Liver (tissue), 8 donors: ENCODE measurements at regions not wholly inside any gene's neighbourhood (a gene's known extent, or its start where the extent isn't known, plus 50 kb on each side); places are given as distances from the start of the nearest gene placed in this dataset.

Experiments used
- DNase-seq: peaks from one replicate; pipeline ENCODE4 v3.0.0-alpha.2; 2017; ENCODE audit warnings: low spot score
- H3K27ac ChIP-seq, 2 donors: one replicate each; pipeline ENCODE4 v1.7.0; 2013; ENCODE audit warnings: inconsistent platforms in 2 of 2, low read length in 2 of 2, control low read depth in 1 of 2, low read depth in 1 of 2, mild to moderate bottlenecking in 1 of 2
- H3K27me3 ChIP-seq, 4 donors: one replicate each; pipeline versions ENCODE4 v1.6.1 to v1.7.0; 2013; ENCODE audit warnings: low read length in 3 of 4, inconsistent platforms in 1 of 4, mild to moderate bottlenecking in 1 of 4, moderate library complexity in 1 of 4; ENCODE audit not compliant: control insufficient read depth in 4 of 4, insufficient read depth in 4 of 4
- H3K36me3 ChIP-seq, 4 donors: one replicate each; pipeline versions ENCODE4 v1.6.1 to v1.7.0; 2013; ENCODE audit warnings: low read length in 3 of 4, mild to moderate bottlenecking in 3 of 4, low read depth in 1 of 4, moderate library complexity in 1 of 4; ENCODE audit not compliant: control insufficient read depth in 4 of 4, insufficient read depth in 3 of 4
- H3K4me1 ChIP-seq, 4 donors: one replicate each; pipeline versions ENCODE4 v1.6.1 to v1.7.0; 2013; ENCODE audit warnings: low read length in 3 of 4, mild to moderate bottlenecking in 3 of 4, moderate library complexity in 1 of 4; ENCODE audit not compliant: control insufficient read depth in 4 of 4, insufficient read depth in 4 of 4
- H3K4me3 ChIP-seq, 3 donors: one replicate each; pipeline versions ENCODE4 v1.6.1 to v1.7.0; 2013; ENCODE audit warnings: low read length in 3 of 3, control low read depth in 1 of 3, low read depth in 1 of 3, mild to moderate bottlenecking in 1 of 3
- H3K9ac ChIP-seq, 2 donors: one replicate each; pipeline ENCODE4 v1.7.0; 2013; ENCODE audit warnings: low read length in 2 of 2, mild to moderate bottlenecking in 2 of 2, moderate library complexity in 2 of 2, control low read depth in 1 of 2, low read depth in 1 of 2
- H3K9me3 ChIP-seq, 4 donors: one replicate each; pipeline versions ENCODE4 v1.6.1 to v1.7.0; 2013; ENCODE audit warnings: low read length in 3 of 4; ENCODE audit not compliant: control insufficient read depth in 4 of 4
- EGR1 ChIP-seq, 2 donors: IDR thresholded peaks; 2 replicates each; pipeline ENCODE4 v1.6.1; 2016 to 2018; ENCODE audit warnings: antibody characterized with exemption in 2 of 2, low read depth in 2 of 2
- FOXA1 ChIP-seq: IDR thresholded peaks from 2 replicates; pipeline ENCODE4 v1.6.1; 2016; ENCODE audit warnings: antibody characterized with exemption
- FOXA2 ChIP-seq: IDR thresholded peaks from 2 replicates; pipeline ENCODE4 v1.6.1; 2016; ENCODE audit warnings: antibody characterized with exemption
- GABPA ChIP-seq, 2 donors: IDR thresholded peaks in 1 of 2; conservative IDR thresholded peaks in 1 of 2; 2 replicates each; pipeline ENCODE4 v1.6.1; 2016; ENCODE audit warnings: antibody characterized with exemption in 2 of 2, mild to moderate bottlenecking in 1 of 2, moderate library complexity in 1 of 2
- HNF4A ChIP-seq, 2 donors: conservative IDR thresholded peaks; 2 replicates each; pipeline ENCODE4 v1.6.1; 2016; ENCODE audit warnings: antibody characterized with exemption in 2 of 2, mild to moderate bottlenecking in 2 of 2
- HNF4G ChIP-seq: IDR thresholded peaks from 2 replicates; pipeline ENCODE4 v1.6.1; 2016; ENCODE audit warnings: antibody characterized with exemption
- JUND ChIP-seq, 2 donors: IDR thresholded peaks; 2 replicates each; pipeline ENCODE4 v1.6.1; 2016; ENCODE audit warnings: antibody characterized with exemption in 2 of 2
- MAX ChIP-seq: IDR thresholded peaks from 2 replicates; pipeline ENCODE4 v1.6.1; 2016; ENCODE audit warnings: antibody characterized with exemption
- NR2F2 ChIP-seq: IDR thresholded peaks from 2 replicates; pipeline ENCODE4 v1.6.1; 2016; ENCODE audit warnings: antibody characterized with exemption
- RAD21 ChIP-seq, 2 donors: IDR thresholded peaks; 2 replicates each; pipeline ENCODE4 v1.6.1; 2016; ENCODE audit warnings: antibody characterized with exemption in 2 of 2, mild to moderate bottlenecking in 2 of 2
- REST ChIP-seq: IDR thresholded peaks from 2 replicates; pipeline ENCODE4 v1.6.1; 2016; ENCODE audit warnings: antibody characterized with exemption, mild to moderate bottlenecking
- SP1 ChIP-seq: IDR thresholded peaks from 2 replicates; pipeline ENCODE4 v1.6.1; 2018; ENCODE audit warnings: antibody characterized with exemption, mild to moderate bottlenecking
- TAF1 ChIP-seq: conservative IDR thresholded peaks from 2 replicates; pipeline ENCODE4 v1.6.1; 2016; ENCODE audit warnings: antibody characterized with exemption, mild to moderate bottlenecking
- YY1 ChIP-seq: IDR thresholded peaks from 2 replicates; pipeline ENCODE4 v1.6.1; 2016; ENCODE audit warnings: antibody characterized with exemption, mild to moderate bottlenecking
- ZBTB33 ChIP-seq: IDR thresholded peaks from 2 replicates; pipeline ENCODE4 v1.6.1; 2016; ENCODE audit warnings: antibody characterized with exemption
- WGBS: extraction: QIAGEN DNeasy Blood & Tissue Kit; methylation state at CpG from one replicate; pipeline ENCODE4 v1.1.7; 2013; 5-methylcytosine and 5-hydroxymethylcytosine counted together
- TF ChIP-seq, protein P1 (sequence below): IDR thresholded peaks from 2 replicates; pipeline ENCODE4 v1.6.1; 2016; ENCODE audit warnings: antibody characterized with exemption
- TF ChIP-seq, protein P2 (sequence below): fragments of 150-350 bp; IDR thresholded peaks from 2 replicates; pipeline ENCODE4 v1.5.1; 2017; ENCODE audit warnings: improper control_type of control experiment, low read depth, low read length; ENCODE audit not compliant: missing input control
- donor health status: healthy.
- donor health status: healthy.
- donor health status: healthy.
- donor health status: healthy.
- donor health status: healthy.

DNA sequence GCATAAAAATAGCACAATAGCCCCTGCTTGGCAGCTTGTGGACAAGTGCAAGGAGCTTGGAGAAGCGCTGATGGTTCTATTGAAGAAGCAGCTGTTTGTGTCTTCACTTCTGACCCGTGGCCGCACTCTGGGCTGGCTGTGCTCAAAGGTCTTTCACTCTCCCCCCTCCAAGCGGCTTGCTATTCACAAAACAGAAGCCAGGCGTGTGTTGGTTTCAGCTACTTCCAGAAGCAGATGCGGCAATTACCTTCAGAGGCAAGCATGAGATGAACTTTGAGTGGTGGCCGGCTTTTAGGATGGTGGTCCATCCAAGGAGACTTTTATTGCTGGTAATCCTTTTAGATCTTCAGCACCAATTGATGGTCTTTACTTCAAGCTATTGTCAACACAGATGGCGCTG lies 188.5 kb upstream of the ARGLU1 start:
- 46% methylated on average over 8 of the region's 8 CpGs for WGBS

DNA sequence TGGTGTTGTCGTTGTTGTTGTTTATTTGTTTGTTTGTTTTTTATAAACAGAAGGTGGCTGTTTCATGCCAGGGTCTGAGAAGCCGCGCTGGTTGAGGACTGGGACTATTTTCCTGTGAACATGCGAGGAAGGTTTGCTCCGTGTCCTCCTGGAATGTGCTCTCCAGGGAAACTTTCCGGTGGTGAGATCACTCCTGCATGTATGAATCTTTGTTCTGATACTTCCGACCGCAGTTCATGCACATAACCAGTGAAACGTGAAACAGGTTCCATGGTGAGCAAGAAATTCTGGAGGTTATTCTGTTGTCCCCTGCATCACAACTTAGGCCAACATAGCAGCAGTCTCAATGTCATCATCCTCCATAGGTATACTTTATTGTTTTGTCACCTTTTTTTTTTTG lies 187.6 kb upstream of the ARGLU1 start:
- no peak overlapping the region for H3K9ac ChIP-seq
- H3K27ac ChIP-seq, result no peak overlapping the region
- no peak overlapping the region for H3K4me3 ChIP-seq
- H3K4me1 ChIP-seq, result peaks cover 0 to 1% (median 0%) of the 10 kb centered on the region in 4 donors
- H3K36me3 ChIP-seq, result no peaks in the 10 kb centered on the region
- DNase-seq, result no peak
- H3K9me3 ChIP-seq, result no peaks in the 10 kb centered on the region
- WGBS, result 91% methylated on average over 9 of the region's 9 CpGs
- no peaks in the 10 kb centered on the region for H3K27me3 ChIP-seq
- TF ChIP-seq HNF4A (conservative IDR thresholded peaks at IDR 0.05) (no peak), EGR1 (IDR thresholded peaks at IDR 0.05; ENCODE audit: low read depth in 2 of 2) (no peak), TAF1 (no peak), NR2F2 (no peak), HNF4G (no peak), RAD21 (IDR thresholded peaks at IDR 0.05) (no peak), GABPA (IDR thresholded peaks at IDR 0.05 in 1 of 2, conservative IDR thresholded peaks at IDR 0.05 in 1 of 2) (no peak), YY1 (no peak), FOXA2 (no peak), REST (no peak), ZBTB33 (no peak), SP1 (no peak), JUND (IDR thresholded peaks at IDR 0.05) (no peak), MAX (no peak)
- TF ChIP-seq, protein P1, sequence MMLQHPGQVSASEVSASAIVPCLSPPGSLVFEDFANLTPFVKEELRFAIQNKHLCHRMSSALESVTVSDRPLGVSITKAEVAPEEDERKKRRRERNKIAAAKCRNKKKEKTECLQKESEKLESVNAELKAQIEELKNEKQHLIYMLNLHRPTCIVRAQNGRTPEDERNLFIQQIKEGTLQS, result no peak
- TF ChIP-seq, protein P2, sequence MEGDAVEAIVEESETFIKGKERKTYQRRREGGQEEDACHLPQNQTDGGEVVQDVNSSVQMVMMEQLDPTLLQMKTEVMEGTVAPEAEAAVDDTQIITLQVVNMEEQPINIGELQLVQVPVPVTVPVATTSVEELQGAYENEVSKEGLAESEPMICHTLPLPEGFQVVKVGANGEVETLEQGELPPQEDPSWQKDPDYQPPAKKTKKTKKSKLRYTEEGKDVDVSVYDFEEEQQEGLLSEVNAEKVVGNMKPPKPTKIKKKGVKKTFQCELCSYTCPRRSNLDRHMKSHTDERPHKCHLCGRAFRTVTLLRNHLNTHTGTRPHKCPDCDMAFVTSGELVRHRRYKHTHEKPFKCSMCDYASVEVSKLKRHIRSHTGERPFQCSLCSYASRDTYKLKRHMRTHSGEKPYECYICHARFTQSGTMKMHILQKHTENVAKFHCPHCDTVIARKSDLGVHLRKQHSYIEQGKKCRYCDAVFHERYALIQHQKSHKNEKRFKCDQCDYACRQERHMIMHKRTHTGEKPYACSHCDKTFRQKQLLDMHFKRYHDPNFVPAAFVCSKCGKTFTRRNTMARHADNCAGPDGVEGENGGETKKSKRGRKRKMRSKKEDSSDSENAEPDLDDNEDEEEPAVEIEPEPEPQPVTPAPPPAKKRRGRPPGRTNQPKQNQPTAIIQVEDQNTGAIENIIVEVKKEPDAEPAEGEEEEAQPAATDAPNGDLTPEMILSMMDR, result no peak

More for the DNA sequence above, 188.5 kb upstream of the ARGLU1 start:
- Histone ChIP-seq H3K27ac (no peak overlapping the region), H3K36me3 (no peaks in the 10 kb centered on the region), H3K4me3 (no peak overlapping the region), H3K27me3 (no peaks in the 10 kb centered on the region), H3K4me1 (peaks cover 0 to 1% (median 0%) of the 10 kb centered on the region in 4 donors), H3K9me3 (no peaks in the 10 kb centered on the region), H3K9ac (no peak overlapping the region)
- TF ChIP-seq NR2F2 (no peak), YY1 (no peak), SP1 (no peak), GABPA (IDR thresholded peaks at IDR 0.05 in 1 of 2, conservative IDR thresholded peaks at IDR 0.05 in 1 of 2) (no peak), EGR1 (IDR thresholded peaks at IDR 0.05; ENCODE audit: low read depth in 2 of 2) (no peak), HNF4G (no peak), FOXA2 (no peak), ZBTB33 (no peak), JUND (IDR thresholded peaks at IDR 0.05) (no peak), MAX (no peak), FOXA1 (no peak), RAD21 (IDR thresholded peaks at IDR 0.05) (no peak)
- TF ChIP-seq, protein P1, result no peak
- no peak for DNase-seq
